ENCODE measurements at regions not wholly inside any gene's neighbourhood (a gene's known extent, or its start where the extent isn't known, plus 50 kb on each side); places are given as distances from the start of the nearest gene placed in this dataset.

GRCh38 chr6:167437888-167438484 lies 113.1 kb downstream of the TTLL2 start:
- TF ChIP-seq CTCF (IDR thresholded peaks at IDR 0.05) (no peak), POLR2A (IDR thresholded peaks at IDR 0.05) (no peak)

All from tibial nerve (tissue), 3 donors.